Activated CD4-positive, CD25-positive, alpha-beta regulatory T cell treated with anti-CD3 and anti-CD28 coated beads, Interleukin-2, amount 50 U/mL, for 16 hours (primary cell): ENCODE measurements at regions not wholly inside any gene's neighbourhood (a gene's known extent, or its start where the extent isn't known, plus 50 kb on each side); places are given as distances from the start of the nearest gene placed in this dataset.

Experiments
- DNase-seq: peaks from one replicate; pipeline ENCODE4 v3.0.0-alpha.2; 2020; ENCODE audit warnings: low read depth, low spot score

GRCh38 chr5:8470489-8470888 is 601.5 kb downstream of the MTRR start:
- DNase-seq = no peak

DNA sequence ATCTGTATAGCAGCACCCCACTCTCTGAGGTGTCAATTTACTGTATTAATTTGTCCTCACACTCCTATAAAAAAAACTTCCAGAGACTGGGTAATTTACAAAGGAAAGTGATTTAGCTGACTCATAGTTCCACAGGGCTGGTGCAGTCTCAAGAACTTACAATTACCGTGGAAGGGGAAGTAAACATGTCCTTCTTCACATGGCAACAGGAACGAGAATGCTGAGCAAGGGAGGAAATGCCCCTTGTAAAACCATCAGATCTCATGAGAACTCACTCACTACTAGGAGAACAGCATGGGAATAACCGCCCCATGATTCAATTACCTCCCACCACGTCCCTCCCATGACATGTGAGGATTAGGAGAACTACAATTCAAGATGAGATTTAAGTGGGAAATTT is 602.6 kb downstream of the MTRR start:
- DNase-seq = no peak

- DNase-seq = no peak
Observed at GRCh38 chr5:8473016-8473415, 604.1 kb downstream of the MTRR start.

DNA sequence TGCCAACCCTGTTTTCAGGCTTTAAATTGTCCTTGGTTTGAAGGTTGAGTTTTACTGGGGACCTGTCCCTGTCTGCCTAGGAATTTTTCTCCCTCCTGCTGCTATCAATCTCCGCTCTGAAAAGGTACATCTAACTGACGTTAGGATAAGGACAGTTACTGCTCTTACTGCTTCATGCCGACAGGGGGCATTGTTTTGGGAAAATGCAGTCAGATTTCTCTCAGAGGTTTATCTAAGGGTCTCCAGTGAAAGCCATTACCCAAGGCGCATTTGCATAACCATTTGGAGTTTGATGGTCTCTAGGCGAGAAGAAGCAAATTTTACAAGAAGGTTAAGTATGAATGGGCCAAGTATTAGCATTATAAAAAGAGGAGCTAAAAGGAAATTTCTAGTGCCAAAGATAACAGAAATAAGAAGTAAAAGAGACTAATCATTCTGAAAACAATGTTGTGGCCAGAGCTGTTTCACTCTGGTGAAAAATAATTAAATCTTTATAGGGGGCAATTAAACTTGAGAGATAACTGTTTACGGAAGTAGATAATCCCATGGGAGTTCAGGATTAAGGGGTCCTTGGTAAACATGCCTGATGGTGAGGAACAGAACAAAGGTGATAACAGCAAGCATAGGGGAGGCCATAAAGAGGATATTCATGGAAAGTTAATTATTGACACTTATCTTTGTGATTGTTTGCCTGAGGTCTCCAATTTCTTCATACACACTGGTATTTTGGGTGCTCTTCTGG is 605.0 kb downstream of the MTRR start:
- no peak for DNase-seq

DNA sequence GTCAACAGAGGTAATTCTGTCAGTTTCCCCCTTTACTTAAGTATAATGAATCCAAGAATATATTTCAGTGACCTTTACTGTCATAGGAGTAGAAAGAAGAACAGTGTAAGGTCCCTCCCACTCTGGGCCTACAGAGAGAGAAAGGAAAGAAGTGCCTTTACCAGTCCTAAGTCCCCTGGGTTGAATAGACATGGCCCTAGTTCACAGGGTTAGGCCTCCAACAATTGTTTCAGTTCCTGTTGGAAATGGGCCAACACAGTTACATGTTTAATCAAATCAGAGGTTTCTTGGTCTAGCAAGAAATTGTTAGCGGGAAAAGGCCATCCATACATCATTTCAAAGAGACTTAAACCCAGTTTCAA is 605.6 kb downstream of the MTRR start:
- DNase-seq = no peak

DNA sequence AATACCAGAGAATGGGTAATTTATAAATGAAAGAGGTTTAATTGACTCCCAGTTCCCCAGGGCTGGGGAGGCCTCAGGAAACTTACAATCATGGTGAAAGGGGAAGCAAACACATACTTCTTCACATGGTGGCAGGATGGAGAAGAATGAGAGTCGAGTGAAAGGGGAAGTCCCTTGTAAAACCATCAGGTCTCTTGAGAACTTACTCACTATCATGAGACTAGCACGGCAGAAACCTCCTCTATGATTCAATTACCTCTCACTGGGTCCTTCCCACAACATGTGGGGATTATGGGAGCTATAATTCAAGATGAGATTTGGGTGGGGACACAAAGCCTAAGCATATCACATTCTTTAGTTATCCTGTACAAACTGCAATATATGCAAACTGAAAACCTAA is 609.4 kb downstream of the MTRR start:
- no peak for DNase-seq

DNA sequence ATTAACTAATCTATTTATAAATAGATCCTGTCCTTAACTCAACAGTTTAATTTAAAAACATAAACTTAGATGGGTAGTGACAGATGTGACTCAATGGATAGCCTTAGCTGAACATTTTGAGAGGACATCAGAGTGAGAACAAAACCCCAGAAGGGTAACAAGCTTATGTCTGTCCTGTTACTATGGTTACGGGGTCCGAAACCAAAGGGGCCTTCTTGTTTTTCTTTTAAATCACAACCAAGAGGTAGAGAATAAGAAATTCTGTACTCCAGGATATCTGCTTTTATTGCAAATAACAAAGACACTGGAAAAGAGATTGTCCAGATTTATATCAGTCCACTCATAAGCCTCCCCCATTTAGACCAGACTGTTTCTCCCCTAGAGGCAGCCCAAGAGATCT is 612.1 kb downstream of the MTRR start:
- no peak for DNase-seq

DNA sequence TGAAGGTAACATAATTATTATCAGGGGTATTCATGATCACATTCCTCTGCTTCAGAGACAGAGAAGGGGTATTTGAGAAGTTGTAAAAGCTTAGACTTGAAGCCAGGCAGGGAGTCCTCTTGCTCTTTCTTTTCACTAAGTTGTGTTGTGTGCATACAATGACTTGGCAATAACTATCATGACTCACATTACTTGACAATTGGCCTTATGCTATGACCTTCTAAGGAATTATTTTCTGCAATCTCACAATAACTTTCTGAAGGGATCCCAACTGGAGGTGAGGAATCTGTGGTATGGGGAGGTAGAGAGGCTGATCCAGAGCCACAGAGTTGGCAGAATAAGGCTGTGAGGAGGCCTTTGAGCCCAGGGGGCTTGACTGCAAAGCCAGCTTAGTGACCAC is 622.3 kb downstream of the MTRR start:
- DNase-seq = no peak

DNA sequence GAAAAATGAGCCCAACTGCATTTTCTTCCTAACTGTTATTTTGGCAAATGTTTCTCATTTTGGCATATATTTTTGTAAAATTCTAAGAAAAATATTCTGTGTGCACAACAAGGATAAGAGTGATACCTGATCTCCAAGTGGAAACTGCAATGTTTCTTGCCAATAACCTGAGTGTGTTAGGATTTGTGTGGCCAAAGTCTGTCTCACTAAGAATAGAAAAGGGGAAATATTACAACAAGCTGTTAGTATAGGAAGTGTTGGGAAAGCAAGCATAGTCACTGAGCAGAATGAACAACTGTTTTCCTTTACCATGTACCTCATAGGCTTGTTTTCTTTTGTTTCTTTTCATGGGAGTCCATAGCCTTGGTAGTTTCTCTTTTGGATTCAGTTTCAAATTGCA is 624.2 kb downstream of the MTRR start:
- DNase-seq = no peak

DNA sequence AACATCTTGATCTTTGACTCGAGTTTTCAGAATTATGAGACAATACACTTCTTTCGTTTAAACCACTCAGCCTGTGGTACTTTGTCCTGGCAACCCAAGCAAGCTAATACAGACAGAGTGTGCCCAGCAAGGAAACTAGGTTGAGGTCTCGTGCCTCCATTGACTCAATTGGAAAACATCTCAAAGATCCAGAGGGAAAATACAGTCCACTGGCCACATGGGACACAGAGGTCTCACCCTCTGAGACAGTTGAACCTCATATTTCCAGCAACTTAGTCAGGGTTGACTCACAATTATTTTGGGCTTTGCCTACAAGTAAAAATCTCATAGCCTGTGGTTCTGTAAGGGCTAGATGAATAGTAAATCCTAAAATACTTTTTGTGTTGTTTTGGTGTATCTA is 631.5 kb downstream of the MTRR start:
- no peak for DNase-seq

- DNase-seq = no peak
Observed at GRCh38 chr5:8505196-8505595, 636.2 kb downstream of the MTRR start.

- DNase-seq = no peak
Observed at GRCh38 chr5:8508231-8508630, 639.3 kb downstream of the MTRR start.

GRCh38 chr5:8516356-8516755 is 647.4 kb downstream of the MTRR start:
- no peak for DNase-seq

DNA sequence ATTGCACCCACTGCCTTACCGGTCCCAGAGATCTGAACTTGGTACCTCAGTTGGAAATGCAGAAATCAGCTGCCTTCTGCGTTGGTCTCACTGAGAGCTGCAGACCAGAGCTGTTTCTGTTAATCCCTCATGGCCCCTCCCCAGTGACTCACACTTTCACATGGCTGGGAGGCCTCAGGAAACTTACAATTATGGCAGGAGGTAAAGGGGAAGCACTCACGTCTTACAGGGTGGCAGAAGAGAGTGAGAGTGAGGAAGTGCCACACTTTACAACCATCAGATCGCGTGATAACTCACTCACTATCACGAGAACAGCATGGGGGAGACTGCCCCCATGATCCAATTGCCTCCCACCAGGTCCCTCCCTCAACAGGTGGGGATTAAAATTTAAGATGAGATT is 648.5 kb downstream of the MTRR start:
- no peak for DNase-seq

GRCh38 chr5:8520917-8521316 is 652.0 kb downstream of the MTRR start:
- DNase-seq = no peak

DNA sequence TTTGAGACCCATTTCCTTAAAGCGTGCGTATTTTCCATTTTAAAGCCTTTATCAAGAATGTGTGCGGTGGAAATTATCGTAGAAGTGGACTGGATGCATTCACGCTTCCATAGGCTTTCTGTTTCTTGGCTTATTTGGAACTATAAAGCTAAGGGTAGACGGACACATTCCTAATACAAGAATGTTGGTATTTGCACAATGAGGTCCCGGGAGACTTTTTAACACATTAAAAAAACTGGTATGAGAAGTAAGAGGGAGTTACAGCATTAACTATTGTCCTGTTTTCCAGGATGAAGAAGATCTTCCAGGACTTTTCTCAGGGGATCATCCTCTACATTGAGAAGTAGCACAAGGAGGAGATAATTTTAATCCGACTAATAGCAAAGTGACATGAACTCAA is 653.0 kb downstream of the MTRR start:
- no peak for DNase-seq

DNA sequence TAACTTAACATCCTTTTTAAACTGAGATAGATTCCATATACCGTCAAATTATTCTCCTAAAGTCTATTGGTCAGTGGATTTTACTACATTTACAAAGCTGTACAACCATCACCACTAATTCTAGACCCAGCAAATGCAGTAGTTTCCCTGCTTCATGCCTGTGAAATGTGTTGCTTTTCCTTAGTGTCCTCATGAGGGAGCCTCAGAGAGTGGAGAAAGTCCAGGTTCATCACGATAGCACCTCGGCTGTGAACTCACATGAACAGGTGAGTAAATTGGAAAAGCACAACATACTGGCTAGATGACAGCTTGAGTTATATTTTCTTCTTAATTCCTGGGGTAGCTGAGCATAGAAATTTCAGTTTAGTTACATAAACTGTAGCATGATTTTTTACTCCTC is 653.7 kb downstream of the MTRR start:
- DNase-seq = no peak

DNA sequence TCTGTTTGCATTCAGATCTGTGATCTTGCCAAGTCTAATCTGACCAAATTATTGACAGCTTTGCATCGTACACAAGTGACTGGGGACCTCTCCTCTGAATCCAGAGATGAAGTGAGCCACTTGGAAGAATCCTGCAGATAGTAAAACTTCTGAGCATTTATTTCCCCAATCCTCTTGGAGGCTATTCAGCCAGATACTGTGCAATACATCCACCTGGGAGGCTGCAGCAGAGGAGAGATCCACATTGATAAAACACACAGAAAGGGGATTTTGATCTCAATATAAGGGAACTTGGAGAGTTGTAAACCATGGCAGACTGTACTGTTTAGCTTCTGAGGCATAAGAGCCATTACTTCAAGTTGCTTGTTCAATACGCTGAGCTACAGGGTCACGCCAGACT is 654.6 kb downstream of the MTRR start:
- no peak for DNase-seq

GRCh38 chr5:8525819-8526218 is 656.9 kb downstream of the MTRR start:
- DNase-seq = no peak

- no peak for DNase-seq
Observed at GRCh38 chr5:8528106-8528505, 659.2 kb downstream of the MTRR start.

DNA sequence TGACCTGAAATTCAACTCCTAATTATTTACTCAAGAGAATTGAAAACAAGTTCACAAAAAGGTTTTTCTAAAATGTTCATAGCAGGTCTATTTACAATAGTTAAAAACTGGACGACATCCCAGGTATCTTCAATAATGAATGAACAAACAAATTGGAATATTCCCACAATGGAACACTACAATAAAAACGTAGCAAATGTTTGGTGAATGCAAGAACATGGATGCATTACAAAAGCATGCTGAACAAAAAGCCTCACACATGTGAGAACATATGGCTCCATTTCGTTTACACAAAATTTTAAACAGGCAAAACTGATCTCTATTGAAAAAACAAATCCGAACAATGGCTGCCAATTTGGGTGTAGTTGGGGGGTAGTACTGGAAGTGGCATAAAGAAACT is 669.9 kb downstream of the MTRR start:
- no peak for DNase-seq

DNA sequence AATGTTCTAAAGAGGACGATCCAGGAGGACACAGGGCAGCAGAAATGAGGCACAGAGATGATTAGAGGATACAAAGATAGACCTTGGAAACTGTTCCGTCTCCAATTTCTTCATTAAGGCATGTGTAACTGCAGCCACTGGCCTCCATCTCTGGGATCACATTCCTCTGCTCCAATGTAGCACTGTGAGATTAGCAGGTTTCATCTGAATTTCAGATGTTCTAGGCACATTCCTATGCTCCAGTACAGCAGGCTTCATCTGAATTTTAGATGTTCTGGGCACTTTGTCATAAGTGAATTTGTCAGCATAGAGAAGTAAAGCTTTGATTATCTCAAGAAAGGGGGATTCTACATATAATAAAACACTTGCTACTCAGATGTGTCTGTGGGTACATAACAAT is 671.4 kb downstream of the MTRR start:
- no peak for DNase-seq

- no peak for DNase-seq
Observed at GRCh38 chr5:8550921-8551320, 682.0 kb downstream of the MTRR start.

GRCh38 chr5:8553364-8553763 is 684.4 kb downstream of the MTRR start:
- DNase-seq = no peak
